ENCODE measurements at regions not wholly inside any gene's neighbourhood (a gene's known extent, or its start where the extent isn't known, plus 50 kb on each side); places are given as distances from the start of the nearest gene placed in this dataset.
A peak's percentile ranks its signal among the peaks of the same experiment; 100 is the strongest.

- Histone ChIP-seq H3K27ac (no peak overlapping the region), H3K27me3 (ENCODE audit: low read depth) (no peaks in the 10 kb centered on the region), H3K9me3 (no peaks in the 10 kb centered on the region), H3K4me3 (no peak overlapping the region), H3K4me1 (no peaks in the 10 kb centered on the region), H3K36me3 (no peaks in the 10 kb centered on the region)
- intact Hi-C loops (cut with DNase I), result no loop called here
- no peak for ATAC-seq
- TF ChIP-seq CTCF (IDR thresholded peaks at IDR 0.05), result no peak
- DNase-seq, result no peak
Observed at GRCh38 chr13:107836685-107837084, 378.7 kb downstream of the LIG4 start.

- DNase-seq (no peak), ATAC-seq (peak; percentile 49 to 57)
- H3K4me3 ChIP-seq, result no peak overlapping the region
- no peaks in the 10 kb centered on the region for H3K27me3 ChIP-seq (ENCODE audit: low read depth)
- TF ChIP-seq CTCF (IDR thresholded peaks at IDR 0.05), result no peak
- H3K36me3 ChIP-seq, result no peaks in the 10 kb centered on the region
- no peak overlapping the region for H3K27ac ChIP-seq
- intact Hi-C loops (cut with DNase I), result no loop called here
- H3K4me1 ChIP-seq, result no peaks in the 10 kb centered on the region
- H3K9me3 ChIP-seq, result no peaks in the 10 kb centered on the region
Observed at GRCh38 chr13:107835339-107836018, 379.9 kb downstream of the LIG4 start.

GRCh38 chr13:107834717-107835116 lies 380.6 kb downstream of the LIG4 start:
- TF ChIP-seq CTCF (IDR thresholded peaks at IDR 0.05), result no peak
- no peak for ATAC-seq
- no peaks in the 10 kb centered on the region for H3K27me3 ChIP-seq (ENCODE audit: low read depth)

GRCh38 chr13:107834281-107834680 lies 381.1 kb downstream of the LIG4 start:
- ATAC-seq (no peak), DNase-seq (no peak)
- Histone ChIP-seq H3K9me3 (no peaks in the 10 kb centered on the region), H3K36me3 (no peaks in the 10 kb centered on the region), H3K4me3 (no peak overlapping the region), H3K27me3 (ENCODE audit: low read depth) (no peaks in the 10 kb centered on the region), H3K27ac (no peak overlapping the region), H3K4me1 (no peaks in the 10 kb centered on the region)
- TF ChIP-seq CTCF (IDR thresholded peaks at IDR 0.05), result no peak
- intact Hi-C loops (cut with DNase I), result no loop called here

More at GRCh38 chr13:107834717-107835116, 380.6 kb downstream of the LIG4 start:
- intact Hi-C loops (cut with DNase I), result no loop called here
- H3K4me1 ChIP-seq, result no peaks in the 10 kb centered on the region
- H3K9me3 ChIP-seq, result no peaks in the 10 kb centered on the region
- no peak for DNase-seq
- H3K4me3 ChIP-seq, result no peak overlapping the region
- no peak overlapping the region for H3K27ac ChIP-seq
- H3K36me3 ChIP-seq, result no peaks in the 10 kb centered on the region

GRCh38 chr13:107832500-107833100 lies 382.7 kb downstream of the LIG4 start:
- no peaks in the 10 kb centered on the region for H3K27me3 ChIP-seq (ENCODE audit: low read depth)
- H3K36me3 ChIP-seq, result no peaks in the 10 kb centered on the region
- no peak for TF ChIP-seq CTCF (IDR thresholded peaks at IDR 0.05)
- no peaks in the 10 kb centered on the region for H3K4me1 ChIP-seq
- H3K9me3 ChIP-seq, result no peaks in the 10 kb centered on the region
- no peak overlapping the region for H3K27ac ChIP-seq
- no peak for ATAC-seq
- DNase-seq, result no peak
- H3K4me3 ChIP-seq, result no peak overlapping the region
- intact Hi-C loops (cut with DNase I), result no loop called here

All from lower lobe of right lung (tissue), 2 donors.